PC-3 (cell line): ENCODE measurements at regions not wholly inside any gene's neighbourhood (a gene's known extent, or its start where the extent isn't known, plus 50 kb on each side); places are given as distances from the start of the nearest gene placed in this dataset.

ENCODE experiments used
- CTCF ChIP-seq: fragments of 300-600 bp; sonication (generic); conservative IDR thresholded peaks from 2 replicates; pipeline ENCODE4 v1.5.1; 2017; ENCODE audit warnings: antibody characterized with exemption, low read depth, mild to moderate bottlenecking, low read length
- EZH2phosphoT487 ChIP-seq: fragments of 300-600 bp; sonication (generic); IDR thresholded peaks from 2 replicates; pipeline ENCODE4 v1.6.1; 2018; ENCODE audit warnings: mild to moderate bottlenecking, antibody characterized with exemption, low read length, borderline replicate concordance

GRCh38 chr2:53233759-53234547 lies 533.7 kb upstream of the CHAC2 start:
- TF ChIP-seq CTCF (no peak), EZH2phosphoT487 (no peak)
